ENCODE measurements at regions not wholly inside any gene's neighbourhood (a gene's known extent, or its start where the extent isn't known, plus 50 kb on each side); places are given as distances from the start of the nearest gene placed in this dataset.
"Not testable (repeated sequence)": the region's sequence is repeated elsewhere in the genome, so short reads cannot be mapped to it uniquely, and the experiment has no call there.

DNA sequence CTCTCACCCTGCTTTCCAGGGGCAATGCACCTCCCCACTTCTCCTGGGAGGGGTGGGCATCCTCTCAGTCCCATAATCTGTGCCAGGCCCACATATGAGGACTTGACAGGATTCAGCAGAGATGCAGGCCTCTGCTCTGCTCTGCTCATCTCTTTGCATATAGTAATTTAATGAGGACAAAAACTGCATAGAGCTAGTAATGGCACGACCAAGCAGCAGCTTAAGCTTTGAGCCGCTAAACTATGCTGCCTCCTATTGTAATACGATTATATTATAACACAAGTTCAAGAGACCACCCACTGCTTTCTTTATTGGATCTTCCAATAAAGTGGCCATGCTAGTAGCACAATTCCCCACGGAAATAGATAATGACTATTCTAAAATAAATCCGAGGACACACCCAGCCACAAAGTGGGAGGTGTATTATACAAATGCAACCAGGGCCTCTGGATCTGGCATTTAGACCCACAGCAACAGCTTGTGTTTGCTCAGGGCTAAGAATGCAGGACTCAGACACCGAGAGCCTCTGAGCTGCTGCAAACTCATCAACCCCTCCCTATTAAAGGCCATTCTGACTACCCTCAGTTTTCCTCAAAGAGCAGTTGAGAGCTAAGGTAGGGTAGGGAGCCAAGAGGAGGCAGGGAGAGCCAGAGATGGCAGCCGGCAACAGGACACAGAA, 93.6 kb upstream of the PLGLB2 start:
- not testable (repeated sequence) for TF ChIP-seq POLR2A (IDR thresholded peaks at IDR 0.05)
- TF ChIP-seq, protein P1, sequence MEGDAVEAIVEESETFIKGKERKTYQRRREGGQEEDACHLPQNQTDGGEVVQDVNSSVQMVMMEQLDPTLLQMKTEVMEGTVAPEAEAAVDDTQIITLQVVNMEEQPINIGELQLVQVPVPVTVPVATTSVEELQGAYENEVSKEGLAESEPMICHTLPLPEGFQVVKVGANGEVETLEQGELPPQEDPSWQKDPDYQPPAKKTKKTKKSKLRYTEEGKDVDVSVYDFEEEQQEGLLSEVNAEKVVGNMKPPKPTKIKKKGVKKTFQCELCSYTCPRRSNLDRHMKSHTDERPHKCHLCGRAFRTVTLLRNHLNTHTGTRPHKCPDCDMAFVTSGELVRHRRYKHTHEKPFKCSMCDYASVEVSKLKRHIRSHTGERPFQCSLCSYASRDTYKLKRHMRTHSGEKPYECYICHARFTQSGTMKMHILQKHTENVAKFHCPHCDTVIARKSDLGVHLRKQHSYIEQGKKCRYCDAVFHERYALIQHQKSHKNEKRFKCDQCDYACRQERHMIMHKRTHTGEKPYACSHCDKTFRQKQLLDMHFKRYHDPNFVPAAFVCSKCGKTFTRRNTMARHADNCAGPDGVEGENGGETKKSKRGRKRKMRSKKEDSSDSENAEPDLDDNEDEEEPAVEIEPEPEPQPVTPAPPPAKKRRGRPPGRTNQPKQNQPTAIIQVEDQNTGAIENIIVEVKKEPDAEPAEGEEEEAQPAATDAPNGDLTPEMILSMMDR (IDR thresholded peaks at IDR 0.05) = not testable (repeated sequence)
